GM21381 (cell line): ENCODE measurements at regions not wholly inside any gene's neighbourhood (a gene's known extent, or its start where the extent isn't known, plus 50 kb on each side); places are given as distances from the start of the nearest gene placed in this dataset.
"Not testable (repeated sequence)": the region's sequence is repeated elsewhere in the genome, so short reads cannot be mapped to it uniquely, and the experiment has no call there.

Experiments
- ATAC-seq: cut with Tn5 transposase; IDR thresholded peaks from one replicate; pipeline ENCODE4 v1.9.1; 2021; ENCODE audit warnings: mild to moderate bottlenecking, moderate library complexity; ENCODE audit not compliant: unreplicated experiment

- ATAC-seq: no peak
These were observed 114.0 kb downstream of the SLC38A4 start for GRCh38 chr12:46711756-46712155.

GRCh38 chr12:46710125-46710743 lies 115.6 kb downstream of the SLC38A4 start:
- ATAC-seq: no peak

DNA sequence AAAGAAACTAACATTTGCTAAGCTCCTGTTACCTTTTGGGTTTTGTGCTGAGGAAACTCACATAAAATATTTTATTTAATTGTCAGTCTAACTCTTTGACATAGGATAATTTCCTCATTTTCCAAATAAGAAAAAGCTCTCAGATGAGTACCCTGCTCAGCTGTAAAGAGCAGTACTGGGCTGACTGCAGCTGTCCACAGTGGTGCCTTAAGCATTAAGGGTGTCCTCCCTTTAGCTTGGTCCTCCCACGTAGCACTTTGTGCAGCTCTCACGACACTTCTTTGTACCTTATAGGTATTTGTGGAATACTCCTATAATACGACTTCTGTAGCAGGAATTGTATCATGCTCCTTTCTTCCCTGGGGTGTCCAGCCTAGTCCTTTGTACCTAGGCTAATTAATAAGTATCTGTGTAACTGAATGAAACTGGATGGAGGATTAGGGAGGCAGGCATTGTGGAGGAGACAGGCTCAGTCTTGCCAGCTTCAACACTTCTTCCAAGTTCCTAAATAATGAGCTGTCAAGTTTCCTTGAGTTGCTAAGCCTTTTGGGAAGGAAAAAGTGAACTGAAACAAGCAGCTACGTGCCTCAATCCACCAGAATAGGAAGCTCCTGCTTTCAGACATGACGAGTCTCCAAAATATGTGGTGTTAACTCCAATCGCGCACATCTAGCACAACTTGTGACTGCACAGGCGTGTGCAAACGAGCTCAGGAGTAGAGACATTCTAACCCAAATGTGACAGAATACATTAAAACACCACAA lies 123.0 kb downstream of the SLC38A4 start:
- ATAC-seq: no peak

GRCh38 chr12:46701356-46701755 lies 124.4 kb downstream of the SLC38A4 start:
- ATAC-seq: no peak

- no peak for ATAC-seq
These were observed 125.8 kb downstream of the SLC38A4 start for GRCh38 chr12:46699986-46700385.

DNA sequence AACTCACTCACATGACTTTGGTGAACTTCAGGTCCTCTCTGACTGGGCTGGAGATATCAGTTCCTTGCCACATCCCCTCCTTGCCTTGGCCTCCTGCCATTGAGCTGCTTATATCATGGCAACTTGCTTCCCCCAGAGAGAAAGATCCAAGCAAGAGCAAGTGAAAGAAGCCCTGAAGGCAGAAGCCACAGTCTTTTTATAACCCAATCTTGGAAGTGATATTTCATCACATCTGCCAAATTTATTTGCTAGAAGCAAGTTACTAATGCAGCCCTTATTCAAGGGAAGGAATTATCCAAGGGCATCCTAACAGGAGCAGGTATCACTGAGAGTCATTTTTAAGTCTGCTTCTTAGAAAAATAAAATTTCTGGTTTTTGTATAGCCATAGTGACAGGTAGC lies 127.8 kb downstream of the SLC38A4 start:
- ATAC-seq: no peak

DNA sequence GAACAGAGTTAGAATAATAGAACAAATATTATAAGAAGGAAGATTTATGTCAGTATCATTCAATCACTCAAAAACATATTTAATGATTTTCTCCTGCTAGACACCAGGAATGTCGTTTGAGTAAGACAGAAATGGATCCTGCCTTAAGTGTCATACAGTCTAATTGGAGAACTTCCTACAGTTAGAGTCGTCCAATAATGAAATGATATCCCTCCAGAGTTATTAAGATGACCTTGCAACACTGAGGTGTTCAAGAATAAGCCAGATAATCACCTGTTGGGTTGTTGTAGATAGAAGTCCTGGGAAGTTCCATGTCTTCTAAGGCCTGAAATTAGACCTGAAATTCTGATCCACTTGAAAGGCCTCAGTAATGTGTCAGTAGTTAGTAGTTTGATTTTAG lies 132.3 kb downstream of the SLC38A4 start:
- no peak for ATAC-seq

DNA sequence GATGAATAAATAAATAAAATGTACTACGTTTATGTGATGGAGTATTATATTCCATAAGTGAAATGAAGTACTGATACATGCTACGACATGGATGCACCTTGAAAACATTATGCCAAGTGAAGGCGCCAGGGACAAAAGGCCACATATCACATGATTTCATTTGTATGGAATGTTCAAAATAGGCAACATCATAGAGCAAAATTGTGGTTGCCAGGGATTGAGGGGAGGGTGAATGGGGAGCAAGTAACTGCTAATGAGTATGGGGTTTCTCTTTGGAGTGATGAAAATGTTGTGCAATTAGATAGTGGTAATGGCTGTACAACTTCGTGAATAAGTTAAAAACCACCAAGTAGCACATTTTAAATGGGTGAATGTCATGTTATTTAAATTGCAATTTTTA lies 132.8 kb downstream of the SLC38A4 start:
- ATAC-seq: no peak

GRCh38 chr12:46692606-46693005 lies 133.2 kb downstream of the SLC38A4 start:
- ATAC-seq: no peak

GRCh38 chr12:46686267-46686942 lies 139.4 kb downstream of the SLC38A4 start:
- ATAC-seq: no peak

DNA sequence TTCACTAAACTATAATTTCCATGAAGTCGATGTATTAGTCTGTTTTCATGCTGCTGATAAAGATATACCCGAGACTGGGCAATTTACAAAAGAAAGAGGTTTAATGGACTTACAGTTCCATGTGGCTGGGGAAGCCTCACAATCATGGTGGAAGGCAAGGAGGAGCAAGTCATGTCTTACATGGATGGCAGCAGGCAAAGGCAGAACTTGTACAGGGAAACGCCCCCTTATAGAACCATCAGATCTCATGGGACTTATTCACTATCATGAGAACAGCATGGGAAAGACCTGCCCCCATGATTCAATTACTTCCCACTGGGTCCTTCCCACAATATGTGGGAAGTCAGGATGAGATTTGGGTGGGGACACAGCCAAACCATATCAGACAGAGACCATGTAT lies 141.6 kb downstream of the SLC38A4 start:
- ATAC-seq: not testable (repeated sequence)

GRCh38 chr12:46682148-46682547 lies 143.6 kb downstream of the SLC38A4 start:
- no peak for ATAC-seq

- ATAC-seq: no peak
These were observed 145.3 kb downstream of the SLC38A4 start for GRCh38 chr12:46680506-46680905.

DNA sequence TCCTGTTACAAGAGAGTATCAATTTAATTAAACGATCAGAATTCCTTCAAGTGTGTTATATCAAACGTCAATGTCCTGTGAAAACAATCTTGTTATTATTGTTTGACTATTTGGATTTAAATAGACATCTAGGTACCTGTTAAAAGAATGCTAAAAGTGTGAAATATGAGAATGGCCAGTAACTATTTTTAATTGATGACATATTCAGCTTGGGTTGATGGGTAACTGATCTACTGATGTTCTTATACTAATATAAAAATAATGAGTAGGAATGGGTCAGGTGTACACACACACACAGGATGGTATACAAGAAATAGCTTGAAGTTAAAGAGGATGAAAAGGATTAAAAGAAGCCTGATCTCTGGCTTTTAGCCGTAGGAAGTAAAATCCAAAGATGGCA lies 146.0 kb downstream of the SLC38A4 start:
- no peak for ATAC-seq

- ATAC-seq: no peak
These were observed 147.4 kb downstream of the SLC38A4 start for GRCh38 chr12:46678426-46678825.

DNA sequence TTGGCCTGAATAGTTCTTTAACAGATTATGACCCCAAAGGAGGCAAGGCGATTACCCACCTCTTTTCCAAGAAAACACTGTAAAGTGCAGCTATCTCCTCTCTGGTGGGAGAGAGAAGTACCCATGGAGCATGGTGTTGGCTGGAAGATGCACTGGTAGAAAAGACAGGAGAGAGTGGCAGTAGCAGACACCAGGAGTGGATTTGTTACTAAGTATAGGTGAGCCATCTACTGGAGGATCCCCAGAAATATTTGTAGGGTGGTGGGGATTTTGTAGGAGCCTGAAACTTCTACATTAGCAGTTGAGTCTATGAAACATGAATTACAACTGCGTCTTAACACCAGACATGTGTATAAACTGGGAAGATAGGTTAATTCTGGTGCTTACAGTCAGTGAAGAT lies 148.0 kb downstream of the SLC38A4 start:
- no peak for ATAC-seq

DNA sequence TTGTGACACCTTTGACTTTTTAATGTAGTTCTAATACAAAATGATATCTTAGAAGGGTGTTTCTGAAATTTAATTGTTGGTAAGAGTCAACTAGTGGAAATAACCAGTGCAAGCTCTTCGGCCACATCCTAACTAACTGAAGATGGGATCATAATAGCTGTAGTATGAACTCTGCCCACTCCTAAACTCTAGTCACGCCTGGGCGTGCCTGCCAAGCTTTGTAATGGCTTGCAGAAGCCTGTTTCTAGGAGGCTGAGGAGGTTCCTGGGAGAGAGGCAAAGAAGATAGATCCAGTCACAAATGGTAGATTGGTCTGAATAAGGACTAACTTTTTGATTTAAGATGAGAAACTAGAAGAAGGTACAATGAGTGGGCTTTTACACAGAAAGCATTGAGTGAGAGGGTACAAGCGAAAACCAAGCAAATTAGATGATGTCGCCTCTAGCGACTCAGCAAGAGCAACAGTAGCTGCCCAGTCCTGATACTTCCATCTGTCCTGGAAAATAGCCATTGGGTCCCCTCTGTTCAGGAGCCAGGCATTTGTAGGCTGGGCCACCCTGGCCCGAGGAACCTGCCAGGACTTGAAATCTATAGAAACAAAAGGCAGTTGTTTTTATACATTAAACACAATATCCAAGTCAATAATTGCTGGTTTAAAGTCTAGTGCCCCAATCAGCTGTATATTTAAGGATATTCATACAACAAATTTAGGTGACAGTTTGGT lies 148.8 kb downstream of the SLC38A4 start:
- ATAC-seq: no peak

GRCh38 chr12:46676396-46676795 lies 149.4 kb downstream of the SLC38A4 start:
- ATAC-seq: no peak

DNA sequence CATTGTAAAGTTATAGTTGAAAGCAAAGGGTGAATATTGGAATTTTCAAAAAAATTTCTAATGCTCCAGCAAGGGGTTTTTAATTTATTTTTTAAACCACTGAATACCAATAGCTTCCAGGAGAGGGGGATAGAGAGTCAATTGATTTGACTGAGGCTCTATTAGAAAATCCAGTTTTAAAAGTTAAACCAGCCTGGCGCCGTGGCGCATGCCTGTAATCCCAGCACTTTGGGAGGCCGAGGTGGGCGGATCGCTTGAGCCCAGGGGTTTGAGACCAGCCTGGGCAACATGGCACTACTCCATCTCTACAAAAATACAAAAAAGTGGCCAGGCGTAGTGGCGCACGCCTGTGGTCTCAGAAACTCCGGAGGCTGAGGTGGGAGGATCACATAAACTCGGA lies 150.1 kb downstream of the SLC38A4 start:
- ATAC-seq: no peak

- no peak for ATAC-seq
These were observed 151.0 kb downstream of the SLC38A4 start for GRCh38 chr12:46674800-46675199.

DNA sequence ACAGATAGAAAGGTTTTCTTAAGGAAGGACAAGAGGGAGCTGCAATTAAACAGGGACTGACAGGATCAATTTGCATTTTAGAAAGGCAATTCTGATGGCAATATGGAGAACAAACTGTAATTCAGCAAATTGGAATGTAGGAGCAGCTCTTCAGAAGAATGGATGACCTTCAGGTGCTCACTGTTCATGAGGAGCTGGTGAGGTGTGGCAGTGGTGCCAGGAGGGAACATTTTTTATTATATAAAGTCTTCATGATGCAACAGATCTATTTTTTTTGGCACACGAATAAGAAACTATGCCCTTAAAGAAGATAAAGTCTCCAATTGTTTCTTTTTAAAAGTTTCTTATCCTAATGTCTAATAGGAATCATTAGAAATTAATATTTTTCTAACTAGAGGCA lies 151.7 kb downstream of the SLC38A4 start:
- ATAC-seq: no peak
